ENCODE measurements at regions not wholly inside any gene's neighbourhood (a gene's known extent, or its start where the extent isn't known, plus 50 kb on each side); places are given as distances from the start of the nearest gene placed in this dataset.
"Not testable (repeated sequence)": the region's sequence is repeated elsewhere in the genome, so short reads cannot be mapped to it uniquely, and the experiment has no call there.

DNA sequence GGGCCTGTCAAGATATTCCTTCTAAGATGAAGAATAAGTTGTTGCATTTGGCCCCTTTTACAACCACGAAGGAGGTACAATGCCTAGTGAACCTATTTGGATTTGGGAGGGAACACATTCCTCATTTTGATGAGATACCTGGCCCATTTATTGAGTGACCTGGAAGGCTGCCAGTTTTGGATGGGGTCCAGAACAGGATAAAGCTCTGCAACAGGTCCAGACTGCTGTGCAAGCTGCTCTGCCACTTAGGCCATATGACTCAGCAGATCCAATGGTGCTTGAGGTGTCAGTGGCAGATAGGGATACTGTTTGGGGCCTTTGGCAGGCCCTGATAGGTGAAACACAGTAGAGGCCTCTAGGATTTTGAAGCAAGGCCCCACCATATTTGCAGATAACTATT lies 704.6 kb downstream of the CCSER2 start:
- no peak for DNase-seq (ENCODE audit: low read depth)

DNA sequence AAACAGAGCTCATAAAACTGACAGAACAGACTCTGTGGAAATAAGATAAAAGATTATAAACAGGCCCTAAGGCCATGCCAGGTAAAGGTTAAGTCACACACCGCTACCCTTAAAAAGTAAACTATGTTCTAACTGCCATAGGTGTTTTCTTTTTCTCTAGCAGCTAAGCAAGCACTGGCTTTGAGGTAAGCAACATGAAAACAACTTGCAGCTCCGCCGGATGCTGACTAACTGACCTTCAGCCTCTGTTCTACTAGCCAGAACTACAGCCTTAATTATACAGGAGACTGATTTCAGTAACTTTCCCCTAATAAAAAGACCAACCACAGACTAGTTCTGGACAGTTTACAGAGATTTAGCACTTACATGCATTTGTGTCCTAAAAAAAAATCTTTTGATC lies 708.3 kb downstream of the CCSER2 start:
- DNase-seq (ENCODE audit: low read depth): no peak

DNA sequence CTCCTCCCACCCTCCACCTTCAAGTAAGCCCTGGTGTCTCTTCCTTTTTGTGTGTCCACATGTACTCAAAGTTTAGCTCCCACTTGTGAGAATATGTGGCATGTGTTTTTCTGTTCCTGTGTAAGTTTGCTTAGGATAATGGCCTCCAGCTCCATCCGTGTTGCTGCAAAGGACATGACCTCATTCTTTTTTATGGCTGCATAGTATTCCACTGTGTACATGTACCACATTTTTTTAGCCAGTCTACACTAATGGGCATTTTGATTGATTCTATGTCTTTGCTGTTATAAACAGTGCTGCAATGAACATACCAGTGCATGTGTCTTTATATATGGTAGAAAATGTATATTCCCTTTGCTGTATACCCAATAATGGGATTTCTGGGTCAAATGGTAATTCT lies 710.9 kb downstream of the CCSER2 start:
- no peak for DNase-seq (ENCODE audit: low read depth)

DNA sequence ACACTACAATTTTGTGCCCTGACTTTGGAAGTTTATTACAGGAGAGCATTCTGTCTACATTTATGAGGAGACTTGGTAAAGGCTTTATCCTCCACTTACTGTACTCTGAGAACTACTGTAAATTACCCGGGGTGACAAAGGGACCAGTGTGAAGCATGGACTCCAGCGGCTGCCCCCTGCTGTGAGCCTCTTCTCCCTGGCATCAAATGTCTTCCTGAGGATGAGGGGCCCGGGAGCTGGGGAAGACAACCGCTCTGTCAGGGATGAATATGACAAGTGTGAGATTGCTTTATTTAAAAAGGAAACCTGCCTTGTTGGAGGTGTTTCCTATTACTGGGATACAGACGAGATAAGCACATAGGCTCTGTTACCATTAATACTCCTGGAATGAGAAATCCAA lies 714.8 kb downstream of the CCSER2 start:
- no peak for DNase-seq (ENCODE audit: low read depth)

- no peak for DNase-seq (ENCODE audit: low read depth)
These were observed 716.7 kb downstream of the CCSER2 start for GRCh38 chr10:85045046-85045445.

GRCh38 chr10:85047170-85047834 lies 718.9 kb downstream of the CCSER2 start:
- no peak for DNase-seq (ENCODE audit: low read depth)

DNA sequence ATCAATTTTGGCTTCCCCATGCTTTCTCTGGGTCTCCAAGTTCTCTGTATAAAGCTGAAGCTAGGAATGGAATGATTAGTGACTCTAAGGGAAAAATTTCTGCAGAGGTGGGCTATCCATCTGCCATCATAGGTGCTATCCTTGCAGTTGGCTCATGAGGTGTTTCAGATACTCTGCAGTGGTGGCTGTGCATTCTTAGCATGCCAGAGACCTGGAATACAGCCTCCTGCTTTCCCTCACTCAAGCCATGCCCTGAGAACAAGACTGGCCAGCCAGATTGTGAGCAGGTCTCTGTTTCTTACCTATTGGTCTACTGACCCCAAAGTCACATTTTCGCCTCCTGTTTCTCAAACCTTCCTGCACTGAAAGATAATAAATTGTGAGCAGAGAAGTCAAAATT lies 719.6 kb downstream of the CCSER2 start:
- no peak for DNase-seq (ENCODE audit: low read depth)

- DNase-seq (ENCODE audit: low read depth): no peak
These were observed 720.3 kb downstream of the CCSER2 start for GRCh38 chr10:85048644-85049043.

- no peak for DNase-seq (ENCODE audit: low read depth)
These were observed 732.6 kb downstream of the CCSER2 start for GRCh38 chr10:85060944-85061343.

DNA sequence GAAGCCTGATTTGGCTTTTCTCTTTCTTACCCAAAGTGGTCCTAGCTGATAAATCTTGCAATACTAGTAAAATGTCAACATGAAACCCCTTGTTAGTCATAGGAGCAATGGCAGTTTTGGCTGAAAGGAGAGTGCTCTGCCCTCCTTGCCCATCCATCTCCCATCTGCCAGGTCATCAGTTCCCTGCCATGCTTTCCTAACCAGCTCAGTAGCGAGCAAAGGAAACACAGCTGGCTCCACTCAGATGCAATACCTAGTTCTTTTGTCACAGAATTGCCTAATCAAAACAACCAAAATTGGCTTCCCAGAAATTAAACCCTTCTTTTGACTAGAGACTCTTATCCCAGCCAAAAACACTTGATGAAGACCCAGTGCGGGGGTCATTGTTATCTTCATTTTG lies 733.0 kb downstream of the CCSER2 start:
- no peak for DNase-seq (ENCODE audit: low read depth)

GRCh38 chr10:85067955-85068354 lies 739.6 kb downstream of the CCSER2 start:
- no peak for DNase-seq (ENCODE audit: low read depth)

DNA sequence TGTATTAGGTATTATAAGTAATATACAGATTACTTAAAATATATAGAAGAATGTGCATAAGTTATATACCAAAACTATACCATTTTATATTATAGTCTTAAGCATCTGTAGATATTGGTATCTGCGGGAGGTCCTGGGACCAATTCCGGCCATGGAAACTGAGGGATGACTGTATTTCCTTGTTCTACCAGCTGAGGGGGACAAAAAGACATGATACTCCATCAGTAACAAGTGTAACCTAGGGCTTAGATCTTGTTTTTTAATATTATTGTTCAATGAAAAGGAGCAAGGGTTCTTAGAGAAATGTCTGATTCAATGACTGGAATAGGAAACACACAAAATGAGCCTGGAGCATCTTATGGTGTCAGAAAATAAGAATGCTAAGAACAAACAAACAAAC lies 752.5 kb downstream of the CCSER2 start:
- no peak for DNase-seq (ENCODE audit: low read depth)

GRCh38 chr10:85098835-85099521 lies 770.6 kb downstream of the CCSER2 start:
- DNase-seq (ENCODE audit: low read depth): no peak

DNA sequence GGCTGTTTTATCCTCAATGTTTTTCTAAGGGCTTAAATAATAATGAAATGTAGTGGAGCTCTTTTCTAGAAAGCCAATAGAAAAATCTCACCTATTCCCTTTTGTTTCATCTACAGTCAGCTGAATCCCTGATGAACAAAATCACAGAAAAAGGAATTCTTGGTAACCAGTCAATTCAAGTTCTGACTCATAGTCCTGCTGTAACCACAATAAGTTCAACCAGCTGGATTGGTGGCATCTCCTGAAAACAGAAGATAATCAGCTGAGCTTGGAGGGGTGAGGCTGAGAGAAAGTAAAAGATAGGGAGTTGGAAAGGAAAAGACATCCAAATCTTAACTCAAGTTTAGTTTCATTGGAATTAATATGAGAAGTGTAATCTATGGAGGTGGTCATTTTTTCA lies 772.1 kb downstream of the CCSER2 start:
- no peak for DNase-seq (ENCODE audit: low read depth)

DNA sequence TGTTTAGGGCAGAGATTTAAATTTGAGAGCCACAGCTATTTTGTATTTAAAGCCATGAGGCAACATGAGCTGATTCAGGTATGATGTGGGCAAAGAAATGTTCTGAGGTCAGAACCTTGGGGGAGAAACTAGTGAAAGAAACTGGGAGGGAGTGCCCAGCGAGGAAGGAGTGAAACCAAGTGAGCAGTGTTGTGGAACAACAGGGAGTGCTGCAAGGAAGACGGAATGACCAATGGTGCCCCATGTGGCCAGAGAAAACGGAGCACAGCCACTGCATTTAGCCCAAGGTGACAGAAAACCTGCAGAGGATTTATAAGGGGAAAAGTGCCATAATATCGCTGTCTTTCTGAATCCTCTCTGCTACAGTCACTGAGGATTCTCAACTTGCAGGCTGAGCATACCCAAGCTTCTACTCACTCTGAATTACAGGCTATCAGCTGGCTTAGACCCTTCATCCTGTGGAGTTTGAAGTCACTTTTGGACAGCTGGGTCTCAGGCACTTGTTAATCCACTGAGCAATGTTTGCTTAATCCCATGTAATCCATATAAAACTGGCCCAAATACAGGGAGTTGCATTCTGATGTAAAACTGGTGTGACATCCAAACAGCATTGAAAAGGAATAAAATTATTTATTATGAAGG lies 777.3 kb downstream of the CCSER2 start:
- no peak for DNase-seq (ENCODE audit: low read depth)

GRCh38 chr10:85111271-85111670 lies 782.9 kb downstream of the CCSER2 start:
- DNase-seq (ENCODE audit: low read depth): no peak

DNA sequence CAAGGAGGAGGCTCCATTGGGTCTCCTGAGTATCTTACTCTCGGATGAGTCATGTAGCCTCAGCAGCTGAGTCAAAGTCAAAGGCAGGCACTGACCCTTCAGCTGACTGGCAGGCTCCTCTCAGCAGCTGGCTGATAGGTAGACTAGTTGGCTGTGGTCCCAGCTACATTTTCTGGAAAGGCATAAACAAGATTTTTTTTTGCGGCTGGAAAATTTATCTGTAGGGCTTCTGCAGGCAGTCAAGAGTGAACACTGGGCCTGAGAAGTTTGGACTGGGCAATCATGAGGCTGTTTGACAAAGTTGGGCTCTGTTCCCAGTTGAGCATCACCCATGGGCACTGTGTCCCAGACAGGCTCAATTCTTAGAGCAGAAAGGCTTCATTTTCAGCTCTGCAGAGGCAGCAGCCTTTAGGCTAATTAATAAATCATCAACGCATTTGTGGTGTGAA lies 796.2 kb downstream of the CCSER2 start:
- DNase-seq (ENCODE audit: low read depth): no peak

- DNase-seq (ENCODE audit: low read depth): no peak
These were observed 808.9 kb downstream of the CCSER2 start for GRCh38 chr10:85137253-85137652.

DNA sequence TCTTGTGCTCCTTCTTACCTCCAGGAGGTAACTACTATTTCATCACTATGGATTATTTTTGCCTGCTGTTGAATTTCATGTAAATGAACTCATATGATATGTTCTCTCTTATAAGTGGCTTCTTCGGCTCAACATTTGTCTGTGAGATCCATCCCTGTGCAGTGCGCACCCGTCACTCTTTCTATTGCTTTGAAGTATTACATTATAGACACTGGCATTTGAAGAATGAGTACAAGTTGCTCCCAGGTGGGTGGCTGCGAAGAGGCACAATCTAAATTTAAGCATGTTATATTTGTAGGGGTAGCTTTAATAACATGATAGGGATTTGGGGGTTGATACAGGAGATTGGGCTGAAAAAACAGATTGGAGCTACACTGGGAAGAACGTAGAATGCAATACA lies 809.7 kb downstream of the CCSER2 start:
- DNase-seq (ENCODE audit: low read depth): no peak

DNA sequence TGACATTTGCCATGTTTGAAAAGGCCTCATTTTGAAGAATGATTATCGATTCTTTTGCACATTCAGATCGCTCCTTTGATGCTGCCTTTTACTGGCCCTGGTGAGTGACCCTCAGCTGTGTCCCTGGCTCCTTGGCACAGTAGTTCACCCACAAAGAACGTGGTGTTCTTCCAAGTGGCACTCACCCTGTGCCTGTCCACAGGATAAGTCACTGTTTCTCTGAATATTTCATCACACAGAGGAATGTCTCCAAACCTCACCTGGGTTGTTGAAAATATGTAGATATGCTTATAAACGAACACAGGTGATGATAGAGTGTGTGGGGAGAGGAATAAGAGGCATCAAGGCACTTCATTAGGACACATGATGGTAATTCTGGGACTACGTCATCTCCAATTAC lies 810.7 kb downstream of the CCSER2 start:
- DNase-seq (ENCODE audit: low read depth): no peak

DNA sequence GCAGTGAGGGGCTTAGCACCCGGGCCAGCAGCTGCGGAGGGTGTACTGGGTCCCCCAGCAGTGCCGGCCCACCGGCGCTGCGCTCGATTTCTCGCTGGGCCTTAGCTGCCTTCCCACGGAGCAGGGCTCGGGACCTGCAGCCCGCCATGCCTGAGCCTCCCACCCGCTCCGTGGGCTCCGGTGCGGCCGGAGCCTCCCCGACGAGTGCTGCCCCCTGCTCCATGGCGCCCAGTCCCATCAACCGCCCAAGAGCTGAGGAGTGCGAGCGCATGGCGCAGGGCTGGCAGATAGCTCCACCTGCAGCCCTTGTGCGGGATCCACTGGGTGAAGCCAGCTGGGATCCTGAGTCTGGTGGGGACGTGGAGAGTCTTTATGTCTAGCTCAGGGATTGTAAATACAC lies 813.1 kb downstream of the CCSER2 start:
- DNase-seq (ENCODE audit: low read depth): not testable (repeated sequence)

DNA sequence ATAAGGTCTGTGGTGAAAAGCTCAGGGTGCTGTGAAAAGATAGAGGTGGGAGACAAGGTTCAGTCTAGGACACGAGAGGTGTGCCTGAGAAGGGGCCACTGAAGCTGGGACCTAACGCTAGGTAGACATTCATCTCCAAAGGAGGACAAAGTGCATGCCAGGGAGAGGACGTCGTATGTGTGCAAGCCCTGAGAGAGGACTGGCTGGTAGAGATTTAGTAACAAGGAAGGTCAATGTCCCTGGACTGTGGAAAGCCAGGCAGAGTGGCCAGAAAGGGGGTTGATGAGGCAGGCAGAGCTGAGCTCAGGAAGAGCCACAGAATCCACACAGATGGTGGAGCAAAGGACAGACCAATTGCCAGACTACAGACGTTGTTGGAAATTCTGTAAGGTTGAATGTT lies 817.6 kb downstream of the CCSER2 start:
- no peak for DNase-seq (ENCODE audit: low read depth)

Measured in stimulated activated CD8-positive, alpha-beta memory T cell treated with anti-CD3 and anti-CD28 coated beads, Interleukin-4, amount 100 ng/mL, for 24 hours (primary cell).